AG04449 (cell line): ENCODE measurements at regions not wholly inside any gene's neighbourhood (a gene's known extent, or its start where the extent isn't known, plus 50 kb on each side); places are given as distances from the start of the nearest gene placed in this dataset.

Source experiments
- CTCF ChIA-PET: fragments of 350-600 bp; formaldehyde crosslinking; extraction: SDS; loops from one replicate; lab custom pipeline; 2021; ENCODE audit warnings: antibody characterized with exemption; lab: Yijun Ruan, JAX
- POLR2A ChIA-PET: fragments of 400-600, 350-600 bp; formaldehyde crosslinking; extraction: SDS; loops from one replicate; lab custom pipeline; 2020; ENCODE audit warnings: antibody characterized with exemption, inconsistent platforms; lab: Yijun Ruan, JAX
- DNase-seq: peaks from one replicate; pipeline ENCODE4 v3.0.0-alpha.2; 2010; ENCODE audit warnings: low read depth, low spot score
- H3K4me3 ChIP-seq: 2 replicates; pipeline ENCODE4 v1.5.1; 2011; ENCODE audit warnings: low read depth, mild to moderate bottlenecking, control low read depth, low read length
- TF ChIP-seq, protein P1 (sequence below): IDR thresholded peaks from one replicate; pipeline ENCODE4 v1.5.1; 2011; ENCODE audit warnings: mild to moderate bottlenecking, moderate library complexity, low read length, control low read depth, inconsistent platforms; ENCODE audit not compliant: insufficient read depth; ENCODE audit errors: missing control alignments

GRCh38 chr1:201749059-201749690 lies 79.8 kb upstream of the IPO9 start:
- TF ChIP-seq, protein P1, sequence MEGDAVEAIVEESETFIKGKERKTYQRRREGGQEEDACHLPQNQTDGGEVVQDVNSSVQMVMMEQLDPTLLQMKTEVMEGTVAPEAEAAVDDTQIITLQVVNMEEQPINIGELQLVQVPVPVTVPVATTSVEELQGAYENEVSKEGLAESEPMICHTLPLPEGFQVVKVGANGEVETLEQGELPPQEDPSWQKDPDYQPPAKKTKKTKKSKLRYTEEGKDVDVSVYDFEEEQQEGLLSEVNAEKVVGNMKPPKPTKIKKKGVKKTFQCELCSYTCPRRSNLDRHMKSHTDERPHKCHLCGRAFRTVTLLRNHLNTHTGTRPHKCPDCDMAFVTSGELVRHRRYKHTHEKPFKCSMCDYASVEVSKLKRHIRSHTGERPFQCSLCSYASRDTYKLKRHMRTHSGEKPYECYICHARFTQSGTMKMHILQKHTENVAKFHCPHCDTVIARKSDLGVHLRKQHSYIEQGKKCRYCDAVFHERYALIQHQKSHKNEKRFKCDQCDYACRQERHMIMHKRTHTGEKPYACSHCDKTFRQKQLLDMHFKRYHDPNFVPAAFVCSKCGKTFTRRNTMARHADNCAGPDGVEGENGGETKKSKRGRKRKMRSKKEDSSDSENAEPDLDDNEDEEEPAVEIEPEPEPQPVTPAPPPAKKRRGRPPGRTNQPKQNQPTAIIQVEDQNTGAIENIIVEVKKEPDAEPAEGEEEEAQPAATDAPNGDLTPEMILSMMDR, result no peak
- CTCF ChIA-PET, result interaction anchor here (1.1 to 2.8 kb wide), 4 partner anchors 13 to 236 kb away, joined by 3 to 12 read pairs (median 5); no protein-coding TSS in a partner anchor
- H3K4me3 ChIP-seq, result no peak overlapping the region
- POLR2A ChIA-PET, result interaction anchor here (0.7 to 3.4 kb wide), 6 partner anchors 12 to 44 kb away, joined by 3 to 11 read pairs (median 4); no protein-coding TSS in a partner anchor
- DNase-seq, result no peak

- TF ChIP-seq, protein P1, result no peak
- ChIA-PET POLR2A (interaction anchor here (3.4 kb wide), 1 partner anchor 12 kb away, joined by 11 read pairs; no protein-coding TSS in a partner anchor), CTCF (no interaction called here)
- no peak for DNase-seq
- H3K4me3 ChIP-seq, result no peak overlapping the region
Measured at GRCh38 chr1:201750120-201750519, 78.8 kb upstream of the IPO9 start.

- H3K4me3 ChIP-seq, result no peak overlapping the region
- POLR2A ChIA-PET, result no interaction called here
- DNase-seq, result peak; percentile 70
- TF ChIP-seq, protein P1, result no peak
- CTCF ChIA-PET, result interaction anchor here (1.8 to 3.0 kb wide), 2 partner anchors 42 kb away, joined by 11 to 14 read pairs; no protein-coding TSS in a partner anchor
Measured at GRCh38 chr1:201750934-201751333, 78.0 kb upstream of the IPO9 start.

DNA sequence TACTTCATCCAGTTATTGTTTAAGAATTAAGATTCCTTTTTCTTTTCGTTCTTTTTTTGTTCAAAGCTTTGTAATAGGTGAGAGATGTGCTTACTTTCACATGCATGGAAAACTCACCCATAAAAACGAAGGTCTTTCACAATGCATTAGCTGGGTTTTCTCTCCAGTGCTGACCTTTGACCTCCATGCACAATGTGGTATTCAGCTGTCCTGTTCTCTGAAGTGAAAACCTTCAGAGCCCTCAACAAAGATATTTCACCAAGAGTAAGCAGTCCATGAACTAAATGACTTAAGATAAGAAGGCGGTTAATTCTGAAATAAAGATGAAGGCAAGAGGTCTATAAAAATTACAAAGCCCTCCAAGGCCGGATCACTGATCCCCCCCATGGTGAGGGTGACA lies 77.1 kb upstream of the IPO9 start:
- DNase-seq, result no peak
- CTCF ChIA-PET, result interaction anchor here (0.9 to 3.0 kb wide), 8 partner anchors 9 to 44 kb away, joined by 3 to 14 read pairs (median 4); no protein-coding TSS in a partner anchor
- POLR2A ChIA-PET, result no interaction called here
- no peak overlapping the region for H3K4me3 ChIP-seq
- TF ChIP-seq, protein P1, result no peak

GRCh38 chr1:201752333-201752732 lies 76.6 kb upstream of the IPO9 start:
- CTCF ChIA-PET, result interaction anchor here (0.9 to 3.0 kb wide), 9 partner anchors 8 to 44 kb away, joined by 3 to 14 read pairs (median 4); no protein-coding TSS in a partner anchor

DNA sequence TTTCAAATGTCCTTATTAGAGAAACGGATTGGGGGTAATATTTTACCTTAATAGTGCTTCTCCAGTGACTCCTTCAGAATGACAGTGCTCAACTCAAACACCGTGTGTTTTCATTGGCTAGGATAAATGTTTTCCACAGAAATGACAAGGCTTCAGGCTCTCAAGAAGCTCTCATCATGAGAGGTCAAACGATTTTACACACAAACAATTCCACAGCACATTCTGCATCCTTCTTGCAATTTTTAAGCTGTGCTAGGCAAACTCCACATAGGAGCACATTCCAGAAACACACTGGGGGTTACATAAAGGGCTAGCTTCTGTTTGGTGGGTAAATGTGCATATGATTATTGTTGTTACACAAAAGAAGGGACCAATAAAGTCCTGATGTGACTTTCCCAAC lies 75.5 kb upstream of the IPO9 start:
- CTCF ChIA-PET, result interaction anchor here (1.0 to 3.0 kb wide), 4 partner anchors 8 to 39 kb away, joined by 3 to 14 read pairs (median 5); no protein-coding TSS in a partner anchor
- DNase-seq, result no peak
- POLR2A ChIA-PET, result no interaction called here
- TF ChIP-seq, protein P1, result no peak
- no peak overlapping the region for H3K4me3 ChIP-seq

More at GRCh38 chr1:201752333-201752732, 76.6 kb upstream of the IPO9 start:
- H3K4me3 ChIP-seq, result no peak overlapping the region
- POLR2A ChIA-PET, result no interaction called here
- TF ChIP-seq, protein P1, result no peak
- DNase-seq, result no peak
